GM08714 (cell line): ENCODE measurements at regions not wholly inside any gene's neighbourhood (a gene's known extent, or its start where the extent isn't known, plus 50 kb on each side); places are given as distances from the start of the nearest gene placed in this dataset.
"Not testable (repeated sequence)": the region's sequence is repeated elsewhere in the genome, so short reads cannot be mapped to it uniquely, and the experiment has no call there.

Source experiments
- H3K4me3 ChIP-seq: fragments of 200-500 bp; sonication (Bioruptor generic); 2 replicates; pipeline ENCODE4 v1.5.1; 2014; ENCODE audit warnings: mild to moderate bottlenecking, low read length, inconsistent platforms
- ZNF274 ChIP-seq: IDR thresholded peaks from 2 replicates; pipeline ENCODE4 v1.6.1; 2012; ENCODE audit warnings: mild to moderate bottlenecking, low read depth, low read length

DNA sequence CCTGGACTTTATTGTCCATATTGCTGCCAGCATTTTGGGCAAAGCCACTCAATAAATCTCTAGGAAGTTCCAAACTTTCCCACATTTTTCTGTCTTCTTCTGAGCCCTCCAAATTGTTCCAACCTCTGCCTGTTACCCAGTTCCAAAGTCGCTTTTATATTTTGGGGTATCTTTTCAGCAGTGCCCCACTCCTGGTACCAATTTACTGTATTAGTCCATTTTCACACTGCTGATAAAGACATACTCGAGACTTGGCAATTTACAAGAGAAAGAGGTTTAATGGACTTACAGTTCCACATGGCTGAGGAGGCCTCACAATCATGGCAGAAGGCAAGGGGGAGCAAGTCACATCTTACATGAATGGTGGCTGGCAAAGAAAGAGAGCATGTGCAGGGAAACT, 53.4 kb downstream of the AHSP start:
- not testable (repeated sequence) for H3K4me3 ChIP-seq

DNA sequence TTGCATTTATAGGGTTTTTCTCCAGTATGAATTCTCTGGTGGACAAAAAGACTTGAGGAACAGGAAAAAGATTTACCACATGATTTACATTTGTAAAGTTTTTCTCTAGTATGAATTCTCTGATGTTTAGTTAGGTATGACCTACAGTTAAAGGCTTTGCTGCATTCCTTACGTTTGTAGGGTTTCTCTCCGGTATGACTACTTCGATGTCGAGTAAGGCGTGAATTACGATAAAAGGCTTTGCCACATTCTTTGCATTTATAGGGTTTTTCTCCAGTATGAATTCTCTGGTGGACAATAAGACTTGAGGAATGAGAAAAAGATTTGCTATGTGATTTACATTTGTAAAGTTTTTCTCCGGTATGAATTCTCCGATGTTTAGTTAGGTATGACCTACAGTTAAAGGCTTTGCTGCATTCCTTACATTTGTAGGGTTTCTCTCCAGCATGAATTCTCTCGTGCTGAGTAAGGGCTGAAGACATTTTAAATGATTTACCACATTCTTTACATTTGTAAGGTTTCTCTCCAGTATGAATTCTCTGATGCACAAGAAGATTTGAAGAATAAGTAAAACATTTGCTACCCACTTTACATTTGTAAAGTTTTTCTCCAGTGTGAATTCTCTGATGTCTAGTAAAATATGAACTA, 74.2 kb downstream of the AHSP start:
- H3K4me3 ChIP-seq = not testable (repeated sequence)
- peak; percentile 50 for TF ChIP-seq ZNF274

DNA sequence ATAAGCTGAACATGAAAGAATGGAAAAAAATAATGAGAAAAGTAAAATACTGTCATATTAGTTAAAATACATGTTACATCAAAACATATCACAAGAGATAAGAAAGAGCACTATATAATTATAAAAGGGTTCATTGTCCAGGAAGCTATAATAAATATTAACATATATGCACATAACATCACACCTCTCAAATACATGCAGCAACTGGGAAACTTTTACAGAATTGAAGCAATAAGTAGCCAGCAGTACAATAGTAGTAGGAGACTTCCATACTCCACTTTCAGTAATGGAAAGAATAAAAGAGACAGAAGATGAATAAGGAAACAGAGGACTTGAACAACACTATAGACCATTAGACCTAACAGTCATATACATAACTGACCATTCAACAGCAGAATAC, 90.4 kb downstream of the AHSP start:
- TF ChIP-seq ZNF274 = no peak

DNA sequence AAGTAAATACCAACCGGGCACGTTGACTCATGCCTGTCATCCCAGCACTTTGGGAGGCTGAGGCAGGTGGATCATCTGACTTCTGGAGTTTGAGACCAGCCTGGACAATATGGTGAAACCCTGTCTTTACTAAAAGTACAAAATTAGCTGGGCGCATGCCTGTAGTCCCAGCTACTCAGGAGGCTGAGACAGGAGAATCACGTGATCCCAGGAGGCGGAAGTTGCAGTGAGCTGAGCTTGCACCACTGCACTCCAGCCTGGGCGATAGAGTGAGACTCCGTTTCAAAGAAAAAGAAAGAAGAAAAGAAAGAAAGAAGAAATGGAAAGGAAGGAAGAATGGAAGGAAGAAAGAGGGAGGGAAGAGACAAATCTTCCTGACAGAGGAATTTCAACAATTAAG, 108.7 kb downstream of the AHSP start:
- TF ChIP-seq ZNF274 = no peak

More for the DNA sequence above, 90.4 kb downstream of the AHSP start:
- no peak overlapping the region for H3K4me3 ChIP-seq

DNA sequence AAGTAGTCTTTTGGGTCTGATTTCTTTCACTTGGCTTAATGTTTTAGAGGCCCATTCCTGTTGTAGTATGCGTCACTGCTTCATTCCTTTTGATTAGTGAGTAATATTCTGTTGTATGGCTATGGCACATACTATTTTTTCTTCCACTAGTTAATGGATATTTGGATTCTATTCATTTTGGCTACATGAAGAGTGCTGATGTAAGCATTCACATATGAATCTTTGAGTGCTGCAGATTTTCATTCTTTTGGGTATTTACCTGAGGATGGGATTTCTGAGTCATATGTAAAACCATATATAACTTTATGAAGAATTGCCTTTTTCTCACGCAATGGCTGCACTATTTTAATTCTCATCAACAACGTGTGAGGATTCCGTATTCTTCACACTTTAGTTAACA, 113.6 kb downstream of the AHSP start:
- no peak for TF ChIP-seq ZNF274
- no peak overlapping the region for H3K4me3 ChIP-seq

More for the DNA sequence above, 108.7 kb downstream of the AHSP start:
- no peak overlapping the region for H3K4me3 ChIP-seq

DNA sequence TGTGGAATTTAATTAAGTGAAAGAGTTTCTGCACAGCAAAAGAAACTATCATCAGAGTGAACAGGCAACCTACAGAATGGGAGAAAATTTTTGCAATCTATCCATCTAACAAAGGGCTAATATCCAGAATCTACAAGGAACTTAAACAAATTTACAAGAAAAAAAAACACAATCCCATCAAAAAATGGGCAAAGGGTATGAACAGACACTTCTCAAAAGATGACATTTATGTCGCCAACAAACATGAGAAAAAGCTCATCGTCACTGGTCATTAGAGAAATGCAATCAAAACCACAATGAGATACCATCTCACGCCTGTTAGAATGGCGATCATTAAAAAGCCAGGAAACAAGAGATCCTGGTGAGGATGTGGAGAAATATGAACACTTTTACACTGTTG, 128.0 kb downstream of the AHSP start:
- not testable (repeated sequence) for H3K4me3 ChIP-seq

DNA sequence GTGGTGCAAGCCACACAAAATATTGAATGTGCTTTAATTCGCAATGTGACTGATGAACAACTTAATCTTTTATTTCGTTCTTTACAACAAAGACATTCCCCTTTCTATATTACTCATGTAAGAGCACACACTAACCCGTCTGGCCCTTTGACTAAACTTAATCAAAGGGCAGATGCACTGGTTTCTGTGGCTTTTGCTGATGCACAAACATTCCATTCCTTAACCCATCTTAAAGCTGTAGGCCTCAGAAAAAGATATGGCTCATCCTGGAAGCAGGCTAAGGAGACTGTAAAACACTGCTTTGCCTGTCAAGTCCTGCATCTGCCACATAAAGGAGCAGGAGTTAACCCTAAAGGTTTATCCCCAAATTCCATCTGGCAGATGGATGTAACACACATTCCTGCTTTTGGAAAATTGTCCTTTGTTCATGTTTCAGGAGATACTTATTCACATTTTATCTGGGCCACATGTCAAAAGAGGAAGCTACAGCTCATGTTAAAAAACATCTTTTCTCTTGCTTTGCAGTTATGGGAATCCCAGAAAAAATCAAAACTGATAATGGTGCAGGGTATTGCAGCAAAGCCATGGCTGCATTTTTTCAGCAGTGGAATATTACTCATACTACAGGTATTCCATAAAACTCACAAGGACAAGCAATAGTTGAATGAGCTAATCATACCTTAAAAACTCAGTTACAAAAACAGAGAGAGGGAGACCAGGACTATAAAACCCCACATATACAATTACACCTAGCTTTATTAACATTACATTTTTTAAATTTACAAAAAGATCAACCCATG, 137.2 kb downstream of the AHSP start:
- no peak overlapping the region for H3K4me3 ChIP-seq
- no peak for TF ChIP-seq ZNF274

DNA sequence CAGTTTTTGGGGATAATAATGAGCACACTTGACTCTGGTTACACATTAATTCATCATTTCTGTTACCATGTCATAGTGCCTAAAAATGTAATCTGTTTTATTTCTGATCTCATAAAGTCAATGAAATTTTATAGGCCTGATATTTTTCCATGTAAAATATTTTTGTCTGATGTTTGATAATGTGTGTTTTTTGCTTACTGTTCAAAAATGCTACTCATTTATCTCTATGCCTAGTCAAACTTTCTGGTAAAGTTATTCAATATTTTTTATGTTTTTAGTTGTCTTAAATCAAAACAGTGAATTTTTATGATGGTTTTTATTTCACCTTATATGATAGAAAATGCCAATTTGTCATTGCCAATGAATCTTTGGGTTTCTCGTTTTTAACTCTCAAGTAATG, 147.0 kb downstream of the AHSP start:
- no peak overlapping the region for H3K4me3 ChIP-seq
- TF ChIP-seq ZNF274 = no peak

DNA sequence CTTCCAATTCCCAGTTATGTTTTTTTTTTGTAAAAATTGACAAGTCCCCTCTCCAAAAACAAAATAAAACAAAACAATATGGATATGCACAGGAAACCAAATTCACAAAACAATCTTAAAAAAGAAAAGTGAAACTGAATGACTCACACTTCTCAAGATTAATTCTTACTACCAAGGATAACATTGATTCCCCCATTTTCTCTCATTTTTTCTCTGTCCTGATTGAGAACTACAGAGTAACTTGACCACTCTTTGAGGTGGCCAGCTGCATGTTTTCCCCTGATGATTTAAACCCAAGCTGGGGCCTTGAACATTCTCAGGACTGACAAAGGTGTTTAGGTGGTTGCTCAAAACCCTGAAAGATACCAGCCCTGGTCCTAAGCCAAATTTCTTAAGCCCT, 149.0 kb downstream of the AHSP start:
- no peak for TF ChIP-seq ZNF274
- H3K4me3 ChIP-seq = no peak overlapping the region

DNA sequence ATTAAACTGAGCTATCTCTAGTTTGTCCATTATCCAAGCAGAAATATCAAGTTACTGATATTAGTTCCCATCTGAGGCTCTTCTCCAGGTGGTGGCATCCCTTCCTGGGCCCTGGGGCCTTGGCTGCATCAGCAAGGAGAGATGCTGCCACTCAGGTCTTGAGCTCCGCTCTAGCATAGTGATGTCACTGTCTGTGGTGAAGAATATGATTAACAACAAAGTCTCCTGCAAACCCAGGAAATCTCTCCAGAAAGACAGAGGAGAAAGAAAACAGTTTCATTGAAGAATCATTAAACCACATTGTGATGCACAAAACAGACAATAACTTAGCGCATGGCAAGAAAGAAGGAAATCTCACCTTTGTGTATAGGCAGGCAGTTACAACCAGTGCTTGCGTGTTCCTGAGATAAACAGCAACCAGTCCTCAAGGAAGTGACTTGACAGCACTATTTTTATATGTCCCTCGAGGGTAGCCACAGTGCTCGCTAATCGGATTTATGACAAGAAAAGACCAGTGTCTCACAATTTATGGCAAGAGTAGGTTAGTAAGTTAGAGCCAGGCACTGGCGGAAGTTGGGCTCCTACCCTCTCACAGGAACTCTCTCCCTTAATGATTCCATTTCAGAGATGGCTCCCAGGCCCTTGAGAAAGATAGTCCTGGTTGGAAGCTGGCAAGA, 151.1 kb downstream of the AHSP start:
- H3K4me3 ChIP-seq = no peak overlapping the region
- TF ChIP-seq ZNF274 = no peak

DNA sequence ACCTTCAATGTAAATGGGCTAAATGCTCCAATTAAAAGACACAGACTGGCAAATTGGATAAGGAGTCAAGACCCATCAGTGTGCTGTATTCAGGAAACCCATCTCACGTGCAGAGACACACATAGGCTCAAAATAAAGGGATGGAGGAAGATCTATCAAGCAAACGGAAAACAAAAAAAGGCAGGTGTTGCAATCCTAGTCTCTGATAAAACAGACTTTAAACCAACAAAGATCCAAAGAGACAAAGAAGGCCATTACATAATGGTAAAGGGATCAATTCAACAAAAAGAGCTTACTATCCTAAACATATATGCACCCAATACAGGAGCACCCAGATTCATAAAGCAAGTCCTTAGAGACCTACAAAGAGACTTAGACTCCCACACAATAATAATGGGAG, 161.6 kb downstream of the AHSP start:
- H3K4me3 ChIP-seq = not testable (repeated sequence)

DNA sequence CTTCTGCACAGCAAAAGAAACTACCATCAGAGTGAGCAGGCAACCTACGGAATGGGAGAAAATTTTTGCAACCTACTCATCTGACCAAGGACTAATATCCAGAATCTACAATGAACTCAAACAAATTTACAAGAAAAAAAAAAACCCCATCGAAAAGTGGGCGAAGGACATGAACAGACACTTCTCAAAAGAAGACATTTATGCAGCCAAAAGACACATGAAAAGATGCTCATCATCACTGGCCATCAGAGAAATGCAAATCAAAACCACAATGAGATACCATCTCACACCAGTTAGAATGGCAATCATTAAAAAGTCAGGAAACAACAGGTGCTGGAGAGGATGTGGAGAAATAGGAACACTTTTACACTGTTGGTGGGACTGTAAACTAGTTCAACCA, 164.6 kb downstream of the AHSP start:
- H3K4me3 ChIP-seq = not testable (repeated sequence)

DNA sequence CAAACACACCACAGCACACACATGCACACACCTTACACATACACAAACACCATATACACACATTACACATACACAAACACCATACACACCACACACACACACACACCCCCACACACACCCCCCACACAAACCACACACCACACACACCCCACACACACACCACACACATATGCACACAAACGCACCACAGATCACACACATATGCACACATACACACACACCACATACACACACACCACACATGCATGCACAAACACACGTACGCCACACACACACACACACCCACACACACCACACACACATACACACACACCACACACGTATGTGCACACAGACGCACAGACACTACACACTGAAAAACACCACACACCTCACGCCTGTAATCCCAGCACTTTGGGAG, 166.0 kb downstream of the AHSP start:
- H3K4me3 ChIP-seq = no peak overlapping the region
- TF ChIP-seq ZNF274 = no peak

DNA sequence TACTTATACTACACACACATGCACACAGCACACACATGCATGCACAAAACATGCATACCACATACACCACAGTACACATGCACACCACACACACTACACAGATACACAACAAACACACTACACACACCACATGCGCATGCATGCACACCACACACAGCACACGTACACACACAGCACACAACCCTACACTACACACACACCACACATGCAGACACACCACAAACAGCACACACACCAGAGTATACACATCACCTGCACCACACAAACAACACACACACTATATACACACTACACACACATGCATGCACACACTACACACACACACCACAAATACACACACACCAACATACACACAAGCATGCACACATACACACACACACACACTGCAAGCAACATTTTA, 166.8 kb downstream of the AHSP start:
- TF ChIP-seq ZNF274 = no peak
- no peak overlapping the region for H3K4me3 ChIP-seq

DNA sequence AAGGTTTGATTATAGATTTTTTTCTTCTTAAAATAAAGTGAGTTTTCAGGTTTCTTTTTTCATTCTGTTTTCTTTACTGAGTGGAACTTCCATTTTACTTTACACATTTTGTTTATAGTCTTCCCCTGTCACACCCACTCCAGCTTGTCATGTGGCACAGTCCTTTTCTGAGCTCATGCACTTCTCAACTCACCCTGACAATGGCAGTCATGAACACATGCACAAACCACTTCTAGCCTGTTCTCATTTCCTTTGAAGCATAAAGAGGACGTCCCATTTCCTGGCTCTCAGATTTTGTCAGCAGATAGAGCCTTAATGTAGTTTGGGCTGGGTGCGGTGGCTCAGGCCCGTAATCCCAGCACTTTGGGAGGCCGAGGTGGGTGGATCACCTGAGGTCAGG, 168.0 kb downstream of the AHSP start:
- no peak overlapping the region for H3K4me3 ChIP-seq
- no peak for TF ChIP-seq ZNF274
